DOHH2 (cell line): ENCODE measurements at regions not wholly inside any gene's neighbourhood (a gene's known extent, or its start where the extent isn't known, plus 50 kb on each side); places are given as distances from the start of the nearest gene placed in this dataset.

Experiments
- H3F3A ChIP-seq: fragments of 200-600 bp; sonication (generic), shearing (Covaris generic); 2 replicates; pipeline ENCODE4 v1.6.0; 2016; ENCODE audit warnings: antibody characterized with exemption, mild to moderate bottlenecking; ENCODE audit not compliant: control insufficient read depth, insufficient read depth
- H3K27ac ChIP-seq: fragments of 200-600 bp; sonication (generic); 2 replicates; pipeline ENCODE4 v1.5.1; 2014; ENCODE audit warnings: low read depth, mild to moderate bottlenecking, low read length, moderate library complexity
- H3K27me3 ChIP-seq: fragments of 200-600 bp; sonication (generic); 2 replicates; pipeline ENCODE4 v1.6.1; 2014; ENCODE audit warnings: mild to moderate bottlenecking, low read length, mixed read lengths; ENCODE audit not compliant: control insufficient read depth
- H3K36me3 ChIP-seq: fragments of 200-600 bp; sonication (generic); 2 replicates; pipeline ENCODE4 v1.6.1; 2014; ENCODE audit warnings: mild to moderate bottlenecking, low read length, moderate library complexity, mixed read lengths; ENCODE audit not compliant: control insufficient read depth
- H3K4me1 ChIP-seq: fragments of 200-600 bp; sonication (generic); 2 replicates; pipeline ENCODE4 v1.6.1; 2014; ENCODE audit warnings: mild to moderate bottlenecking, low read length, mixed read lengths; ENCODE audit not compliant: control insufficient read depth
- H3K4me2 ChIP-seq: fragments of 200-600 bp; sonication (generic); 2 replicates; pipeline ENCODE4 v1.6.0; 2014; ENCODE audit warnings: mild to moderate bottlenecking, low read length, moderate library complexity
- H3K4me3 ChIP-seq: fragments of 200-600 bp; sonication (generic); 2 replicates; pipeline ENCODE4 v1.5.1; 2014; ENCODE audit warnings: mild to moderate bottlenecking, low read length, mixed read lengths
- H3K79me2 ChIP-seq: fragments of 200-600 bp; sonication (generic); 2 replicates; pipeline ENCODE4 v1.6.1; 2014; ENCODE audit warnings: mild to moderate bottlenecking, low read length, mixed read lengths; ENCODE audit not compliant: control insufficient read depth
- H3K9me2 ChIP-seq: fragments of 200-600 bp; sonication (generic); replicated peaks from 2 replicates; pipeline ENCODE4 v1.6.1; 2014; ENCODE audit warnings: mild to moderate bottlenecking, low read length, mixed read lengths; ENCODE audit not compliant: control insufficient read depth
- H3K9me3 ChIP-seq: fragments of 200-600 bp; sonication (generic); 2 replicates; pipeline ENCODE4 v1.6.1; 2014; ENCODE audit warnings: antibody characterized with exemption, low read length, mixed read lengths; ENCODE audit not compliant: control insufficient read depth, insufficient read depth
- H4K20me1 ChIP-seq: fragments of 200-600 bp; sonication (generic); 2 replicates; pipeline ENCODE4 v1.6.0; 2014; ENCODE audit warnings: low read depth, mild to moderate bottlenecking, antibody characterized with exemption, low read length, moderate library complexity; ENCODE audit not compliant: control insufficient read depth, insufficient read depth
- EZH2phosphoT487 ChIP-seq: fragments of 200-600 bp; sonication (generic); IDR thresholded peaks from 2 replicates; pipeline ENCODE4 v1.6.1; 2017; ENCODE audit warnings: borderline replicate concordance, mild to moderate bottlenecking, antibody characterized with exemption, low read length, moderate library complexity, mixed read lengths
- TF ChIP-seq, protein P1 (sequence below): fragments of 200-600 bp; sonication (generic); IDR thresholded peaks from one replicate; pipeline ENCODE4 v1.5.1; 2014; ENCODE audit warnings: antibody characterized with exemption, mild to moderate bottlenecking, low read depth, low read length; ENCODE audit not compliant: poor library complexity, severe bottlenecking

DNA sequence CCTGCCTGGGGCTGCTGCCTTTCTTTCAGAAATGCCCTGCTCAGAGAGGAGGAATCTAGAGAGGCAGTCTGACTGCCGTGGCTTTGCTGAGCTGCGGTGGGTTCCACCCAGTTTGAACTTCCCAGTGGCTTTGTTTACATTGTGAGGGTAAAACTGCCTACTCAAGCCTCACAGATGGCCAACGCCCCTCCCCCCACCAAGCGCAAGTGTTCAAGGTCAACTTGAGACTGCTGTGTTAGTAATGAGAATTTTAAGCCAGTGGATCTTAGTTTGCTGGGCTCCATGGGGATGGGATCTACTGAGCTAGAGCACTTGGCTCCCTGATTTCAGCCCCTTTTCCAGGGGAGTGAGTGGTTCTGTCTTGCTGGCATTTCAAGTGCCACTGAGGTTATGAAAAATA, 819.2 kb downstream of the NLGN4Y start:
- Histone ChIP-seq H3K9me3 (no peaks in the 10 kb centered on the region), H3K27ac (no peak overlapping the region), H3K36me3 (no peaks in the 10 kb centered on the region), H3K4me3 (no peak overlapping the region), H3K9me2 (no peaks in the 10 kb centered on the region), H4K20me1 (no peaks in the 10 kb centered on the region), H3K27me3 (no peaks in the 10 kb centered on the region), H3K4me1 (no peaks in the 10 kb centered on the region), H3F3A (no peaks in the 10 kb centered on the region), H3K4me2 (no peak overlapping the region), H3K79me2 (no peaks in the 10 kb centered on the region)
- TF ChIP-seq, protein P1, sequence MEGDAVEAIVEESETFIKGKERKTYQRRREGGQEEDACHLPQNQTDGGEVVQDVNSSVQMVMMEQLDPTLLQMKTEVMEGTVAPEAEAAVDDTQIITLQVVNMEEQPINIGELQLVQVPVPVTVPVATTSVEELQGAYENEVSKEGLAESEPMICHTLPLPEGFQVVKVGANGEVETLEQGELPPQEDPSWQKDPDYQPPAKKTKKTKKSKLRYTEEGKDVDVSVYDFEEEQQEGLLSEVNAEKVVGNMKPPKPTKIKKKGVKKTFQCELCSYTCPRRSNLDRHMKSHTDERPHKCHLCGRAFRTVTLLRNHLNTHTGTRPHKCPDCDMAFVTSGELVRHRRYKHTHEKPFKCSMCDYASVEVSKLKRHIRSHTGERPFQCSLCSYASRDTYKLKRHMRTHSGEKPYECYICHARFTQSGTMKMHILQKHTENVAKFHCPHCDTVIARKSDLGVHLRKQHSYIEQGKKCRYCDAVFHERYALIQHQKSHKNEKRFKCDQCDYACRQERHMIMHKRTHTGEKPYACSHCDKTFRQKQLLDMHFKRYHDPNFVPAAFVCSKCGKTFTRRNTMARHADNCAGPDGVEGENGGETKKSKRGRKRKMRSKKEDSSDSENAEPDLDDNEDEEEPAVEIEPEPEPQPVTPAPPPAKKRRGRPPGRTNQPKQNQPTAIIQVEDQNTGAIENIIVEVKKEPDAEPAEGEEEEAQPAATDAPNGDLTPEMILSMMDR, result no peak
- no peak for TF ChIP-seq EZH2phosphoT487

DNA sequence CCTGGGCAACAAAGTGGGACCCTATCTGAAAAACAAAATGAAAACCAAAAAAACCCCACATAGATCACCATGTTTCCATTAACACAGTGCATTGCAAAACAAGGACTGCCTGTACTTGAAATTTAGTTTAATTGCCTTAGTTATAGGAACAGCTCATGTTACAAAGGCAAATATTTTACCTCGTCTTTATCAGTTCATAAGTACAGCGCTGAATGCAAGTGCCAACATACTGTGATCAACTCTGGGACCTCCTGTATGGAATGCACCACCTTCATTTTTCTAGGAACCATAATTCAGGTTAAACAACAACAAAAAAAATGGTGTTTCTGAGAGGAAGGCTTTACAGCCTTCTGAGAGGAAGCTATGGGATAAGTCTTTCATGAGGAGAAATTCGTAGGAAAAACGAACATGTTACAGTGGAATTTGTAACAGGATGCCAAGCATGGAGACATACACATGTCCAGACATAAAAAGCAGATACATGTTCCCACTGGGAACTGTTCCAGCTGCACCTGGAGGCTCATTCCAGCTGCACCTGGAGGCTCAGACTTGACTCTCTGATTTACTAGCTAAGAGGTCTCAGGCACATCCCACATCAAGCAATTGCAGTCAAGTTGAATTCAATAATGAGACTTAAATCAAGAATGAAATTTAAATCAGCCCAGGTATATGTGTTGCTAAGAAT, 821.3 kb downstream of the NLGN4Y start:
- no peaks in the 10 kb centered on the region for H3F3A ChIP-seq
- no peaks in the 10 kb centered on the region for H3K27me3 ChIP-seq
- TF ChIP-seq, protein P1, result no peak
- TF ChIP-seq EZH2phosphoT487, result no peak
- no peaks in the 10 kb centered on the region for H4K20me1 ChIP-seq
- H3K4me3 ChIP-seq, result no peak overlapping the region
- H3K9me2 ChIP-seq, result no peaks in the 10 kb centered on the region
- H3K4me2 ChIP-seq, result no peak overlapping the region
- H3K27ac ChIP-seq, result no peak overlapping the region
- H3K79me2 ChIP-seq, result no peaks in the 10 kb centered on the region
- H3K4me1 ChIP-seq, result no peaks in the 10 kb centered on the region
- no peaks in the 10 kb centered on the region for H3K9me3 ChIP-seq
- no peaks in the 10 kb centered on the region for H3K36me3 ChIP-seq

DNA sequence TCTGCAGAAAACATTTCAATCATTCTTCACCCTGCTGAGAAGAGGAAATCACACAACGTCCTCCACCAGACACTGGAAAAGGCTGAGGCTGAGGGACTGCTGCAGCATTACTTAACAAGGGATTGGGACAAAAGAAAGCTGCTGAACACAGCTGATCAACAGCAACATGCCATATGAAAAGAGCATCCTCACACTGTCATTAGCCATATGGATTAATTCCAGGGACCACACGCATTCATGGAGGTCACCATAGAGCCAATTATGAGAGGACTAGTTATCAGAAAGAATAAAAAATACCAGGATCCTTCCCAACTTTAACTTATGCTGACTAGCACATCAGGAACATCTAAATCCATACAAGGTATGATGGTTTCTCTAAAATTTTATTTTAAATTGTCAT, 825.0 kb downstream of the NLGN4Y start:
- Histone ChIP-seq H3F3A (no peaks in the 10 kb centered on the region), H3K4me3 (no peak overlapping the region), H4K20me1 (no peaks in the 10 kb centered on the region), H3K4me2 (no peak overlapping the region), H3K27me3 (no peaks in the 10 kb centered on the region), H3K4me1 (no peaks in the 10 kb centered on the region), H3K9me3 (no peaks in the 10 kb centered on the region), H3K9me2 (no peaks in the 10 kb centered on the region), H3K36me3 (no peaks in the 10 kb centered on the region), H3K27ac (no peak overlapping the region), H3K79me2 (no peaks in the 10 kb centered on the region)
- TF ChIP-seq, protein P1, result no peak

DNA sequence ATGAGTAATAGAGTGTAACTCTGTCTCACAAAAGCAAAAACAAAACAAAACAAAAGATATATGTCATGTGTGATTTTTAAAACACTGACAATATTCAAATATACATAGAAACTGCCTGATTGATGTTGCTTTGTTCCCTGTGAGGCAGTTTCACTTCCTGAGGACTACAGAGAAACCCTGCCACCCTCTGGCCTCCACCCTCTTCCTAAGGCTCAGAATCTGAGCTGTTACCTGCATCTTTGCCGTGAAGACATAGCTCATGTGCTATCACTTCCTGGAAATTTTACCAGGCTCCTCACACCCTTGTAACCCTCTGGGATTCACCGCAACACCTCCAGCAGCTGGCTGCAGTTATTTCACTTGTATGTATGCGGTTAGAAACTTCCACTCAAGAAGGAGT, 831.0 kb downstream of the NLGN4Y start:
- H3K27me3 ChIP-seq, result no peaks in the 10 kb centered on the region
- TF ChIP-seq EZH2phosphoT487, result no peak
- TF ChIP-seq, protein P1, result no peak
- H3K4me1 ChIP-seq, result no peaks in the 10 kb centered on the region
- no peaks in the 10 kb centered on the region for H3K9me2 ChIP-seq
- no peaks in the 10 kb centered on the region for H3K79me2 ChIP-seq
- H4K20me1 ChIP-seq, result no peaks in the 10 kb centered on the region
- no peak overlapping the region for H3K27ac ChIP-seq
- H3F3A ChIP-seq, result no peaks in the 10 kb centered on the region
- H3K9me3 ChIP-seq, result no peaks in the 10 kb centered on the region
- H3K4me2 ChIP-seq, result no peak overlapping the region
- no peak overlapping the region for H3K4me3 ChIP-seq
- H3K36me3 ChIP-seq, result no peaks in the 10 kb centered on the region
